Nephron (organoid): ENCODE measurements at regions not wholly inside any gene's neighbourhood (a gene's known extent, or its start where the extent isn't known, plus 50 kb on each side); places are given as distances from the start of the nearest gene placed in this dataset.
"Not testable (repeated sequence)": the region's sequence is repeated elsewhere in the genome, so short reads cannot be mapped to it uniquely, and the experiment has no call there.

Source experiments
- H3K27ac Mint-ChIP-seq, 3 experiments: 2 replicates each; pipeline ENCODE4 v1.8.0; 2020; ENCODE audit warnings: mixed read lengths in 3 of 3, mild to moderate bottlenecking in 2 of 3, moderate library complexity in 1 of 3
- H3K27me3 Mint-ChIP-seq: 2 replicates; pipeline ENCODE4 v1.8.0; 2021; ENCODE audit warnings: low read depth, mild to moderate bottlenecking, moderate library complexity, mixed read lengths
- H3K36me3 Mint-ChIP-seq: 2 replicates; pipeline ENCODE4 v1.8.0; 2020; ENCODE audit warnings: low read depth, mixed read lengths
- H3K4me1 Mint-ChIP-seq: 2 replicates; pipeline ENCODE4 v1.8.0; 2020; ENCODE audit warnings: mixed read lengths
- H3K4me3 Mint-ChIP-seq, 3 experiments: 2 replicates each; pipeline ENCODE4 v1.8.0; 2020; ENCODE audit warnings: mild to moderate bottlenecking in 3 of 3, mixed read lengths in 3 of 3, moderate library complexity in 2 of 3
- H3K9me3 Mint-ChIP-seq: 2 replicates; pipeline ENCODE4 v1.8.0; 2020; ENCODE audit warnings: mixed read lengths
- CTCF ChIP-seq, 3 experiments: fragments of 200-600 bp; sonication (generic); IDR thresholded peaks; one replicate each; pipeline ENCODE4 v1.5.0; 2021; ENCODE audit warnings: antibody characterized with exemption in 3 of 3; ENCODE audit not compliant: unreplicated experiment in 3 of 3

GRCh38 chr5:42949348-42950115, 90.6 kb downstream of the ANXA2R start:
- H3K27ac Mint-ChIP-seq = no peak overlapping the region
- peaks cover 19% of the 10 kb centered on the region for H3K27me3 Mint-ChIP-seq
- no peak for TF ChIP-seq CTCF (IDR thresholded peaks at IDR 0.05; ENCODE audit: unreplicated experiment in 3 of 3)
- H3K9me3 Mint-ChIP-seq = peaks cover 6% of the 10 kb centered on the region
- H3K4me1 Mint-ChIP-seq = no peaks in the 10 kb centered on the region
- no peak overlapping the region for H3K4me3 Mint-ChIP-seq
- no peaks in the 10 kb centered on the region for H3K36me3 Mint-ChIP-seq

- Mint-ChIP-seq H3K9me3 (peaks cover 6% of the 10 kb centered on the region), H3K36me3 (no peaks in the 10 kb centered on the region), H3K4me1 (no peaks in the 10 kb centered on the region), H3K27me3 (peaks cover 25% of the 10 kb centered on the region), H3K27ac (no peak overlapping the region), H3K4me3 (no peak overlapping the region)
- TF ChIP-seq CTCF (IDR thresholded peaks at IDR 0.05; ENCODE audit: unreplicated experiment in 3 of 3) = no peak
Observed at GRCh38 chr5:42948961-42949347, 91.2 kb downstream of the ANXA2R start.

- no peak overlapping the region for H3K27ac Mint-ChIP-seq
- no peaks in the 10 kb centered on the region for H3K9me3 Mint-ChIP-seq
- no peak for TF ChIP-seq CTCF (IDR thresholded peaks at IDR 0.05; ENCODE audit: unreplicated experiment in 3 of 3)
- H3K27me3 Mint-ChIP-seq = peaks cover 41% of the 10 kb centered on the region
- H3K4me3 Mint-ChIP-seq = no peak overlapping the region
- H3K4me1 Mint-ChIP-seq = no peaks in the 10 kb centered on the region
- no peaks in the 10 kb centered on the region for H3K36me3 Mint-ChIP-seq
Observed at GRCh38 chr5:42944989-42945388, 95.1 kb downstream of the ANXA2R start.

GRCh38 chr5:42943931-42944631, 96.0 kb downstream of the ANXA2R start:
- H3K27ac Mint-ChIP-seq = no peak overlapping the region

GRCh38 chr5:42940853-42941252, 99.3 kb downstream of the ANXA2R start:
- Mint-ChIP-seq H3K9me3 (peaks cover 3% of the 10 kb centered on the region), H3K36me3 (no peaks in the 10 kb centered on the region), H3K27ac (no peak overlapping the region), H3K27me3 (peaks cover 37% of the 10 kb centered on the region), H3K4me1 (no peaks in the 10 kb centered on the region), H3K4me3 (no peak overlapping the region)
- TF ChIP-seq CTCF (IDR thresholded peaks at IDR 0.05; ENCODE audit: unreplicated experiment in 3 of 3) = no peak

More at GRCh38 chr5:42943931-42944631, 96.0 kb downstream of the ANXA2R start:
- TF ChIP-seq CTCF (IDR thresholded peaks at IDR 0.05; ENCODE audit: unreplicated experiment in 3 of 3) = no peak
- Mint-ChIP-seq H3K36me3 (no peaks in the 10 kb centered on the region), H3K4me1 (no peaks in the 10 kb centered on the region), H3K9me3 (no peaks in the 10 kb centered on the region), H3K27me3 (peaks cover 37% of the 10 kb centered on the region), H3K4me3 (peak overlapping the region; percentile 54 to 69 (median 64))

- not testable (repeated sequence) for H3K27ac Mint-ChIP-seq, H3K36me3 Mint-ChIP-seq, H3K4me3 Mint-ChIP-seq, H3K4me1 Mint-ChIP-seq
- Mint-ChIP-seq H3K9me3 (peaks cover 16% of the 10 kb centered on the region), H3K27me3 (peaks cover 14% of the 10 kb centered on the region)
Observed at GRCh38 chr5:42932011-42932410, 108.1 kb downstream of the ANXA2R start.

- H3K4me3 Mint-ChIP-seq, H3K4me1 Mint-ChIP-seq, H3K27ac Mint-ChIP-seq, H3K36me3 Mint-ChIP-seq: not testable (repeated sequence)
- peaks cover 16% of the 10 kb centered on the region for H3K9me3 Mint-ChIP-seq
- peaks cover 14% of the 10 kb centered on the region for H3K27me3 Mint-ChIP-seq
Observed at GRCh38 chr5:42931451-42931850, 108.7 kb downstream of the ANXA2R start.
